HG03103 (cell line): ENCODE measurements at regions not wholly inside any gene's neighbourhood (a gene's known extent, or its start where the extent isn't known, plus 50 kb on each side); places are given as distances from the start of the nearest gene placed in this dataset.

Experiments used
- ATAC-seq: cut with Tn5 transposase; IDR thresholded peaks from one replicate; pipeline ENCODE4 v1.9.1; 2021; ENCODE audit warnings: low read depth; ENCODE audit not compliant: unreplicated experiment

- ATAC-seq = no peak
These were observed 94.6 kb upstream of the LRIG3 start for GRCh38 chr12:59014885-59015284.

- ATAC-seq = no peak
These were observed 90.6 kb upstream of the LRIG3 start for GRCh38 chr12:59010941-59011340.

DNA sequence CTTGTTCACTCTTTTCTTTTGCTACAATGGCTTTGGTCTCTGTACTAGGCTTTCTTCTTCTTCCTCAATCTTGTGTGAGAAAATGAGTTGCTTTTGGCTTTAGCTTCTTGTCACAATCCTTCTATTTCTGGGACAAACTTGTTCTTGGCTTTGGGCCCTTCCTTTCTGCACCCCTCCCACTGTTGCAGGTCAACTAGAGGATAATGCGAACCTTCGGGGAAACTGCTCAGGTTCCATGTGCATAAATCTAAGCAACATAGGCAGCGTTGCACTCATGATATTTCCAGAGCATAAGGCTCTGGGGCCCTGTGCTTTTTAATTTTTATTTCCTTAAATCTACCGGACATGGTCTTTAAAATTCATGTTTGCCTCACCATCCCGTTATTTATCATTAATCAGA lies 89.8 kb upstream of the LRIG3 start:
- no peak for ATAC-seq

DNA sequence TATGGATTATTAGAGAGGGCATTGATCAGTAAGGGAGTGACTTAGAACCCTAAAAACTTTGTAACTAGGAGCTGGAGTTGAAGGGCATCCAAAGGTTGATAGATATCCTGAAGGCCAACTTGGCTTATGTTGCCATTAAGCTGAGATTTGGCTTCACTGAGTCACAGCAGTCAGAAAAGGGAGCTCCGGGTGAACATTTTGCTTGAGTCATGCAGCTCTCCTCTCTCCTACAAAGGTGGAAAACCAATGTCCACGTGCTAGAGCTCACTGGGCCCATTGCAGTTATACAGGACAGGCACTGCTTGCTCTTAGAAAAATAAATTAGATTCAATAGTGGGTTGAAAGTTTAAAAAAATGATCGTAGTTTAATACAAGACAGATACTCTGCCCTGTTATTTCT lies 87.3 kb upstream of the LRIG3 start:
- no peak for ATAC-seq

- no peak for ATAC-seq
These were observed 85.1 kb upstream of the LRIG3 start for GRCh38 chr12:59005193-59005955.

DNA sequence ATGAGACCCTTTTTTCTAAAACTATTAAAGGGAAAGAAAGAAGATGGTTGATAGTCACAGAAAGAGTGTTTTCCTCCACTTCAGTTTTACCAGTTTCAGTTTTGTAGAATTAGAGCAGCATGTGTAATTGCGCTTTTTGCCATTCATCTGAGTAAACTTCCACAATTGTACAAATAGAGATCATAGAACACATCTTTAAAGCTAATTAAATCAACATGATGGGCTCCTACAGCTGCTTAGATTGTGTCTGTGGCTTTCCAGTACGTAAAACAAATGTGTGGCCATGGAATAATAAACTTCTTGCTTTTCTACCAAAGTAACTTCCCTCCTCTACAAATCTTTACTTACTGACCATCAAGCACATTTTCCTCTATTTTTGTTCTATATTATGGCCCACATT lies 84.2 kb upstream of the LRIG3 start:
- ATAC-seq = no peak

- ATAC-seq = no peak
These were observed 75.5 kb upstream of the LRIG3 start for GRCh38 chr12:58995666-58996363.

DNA sequence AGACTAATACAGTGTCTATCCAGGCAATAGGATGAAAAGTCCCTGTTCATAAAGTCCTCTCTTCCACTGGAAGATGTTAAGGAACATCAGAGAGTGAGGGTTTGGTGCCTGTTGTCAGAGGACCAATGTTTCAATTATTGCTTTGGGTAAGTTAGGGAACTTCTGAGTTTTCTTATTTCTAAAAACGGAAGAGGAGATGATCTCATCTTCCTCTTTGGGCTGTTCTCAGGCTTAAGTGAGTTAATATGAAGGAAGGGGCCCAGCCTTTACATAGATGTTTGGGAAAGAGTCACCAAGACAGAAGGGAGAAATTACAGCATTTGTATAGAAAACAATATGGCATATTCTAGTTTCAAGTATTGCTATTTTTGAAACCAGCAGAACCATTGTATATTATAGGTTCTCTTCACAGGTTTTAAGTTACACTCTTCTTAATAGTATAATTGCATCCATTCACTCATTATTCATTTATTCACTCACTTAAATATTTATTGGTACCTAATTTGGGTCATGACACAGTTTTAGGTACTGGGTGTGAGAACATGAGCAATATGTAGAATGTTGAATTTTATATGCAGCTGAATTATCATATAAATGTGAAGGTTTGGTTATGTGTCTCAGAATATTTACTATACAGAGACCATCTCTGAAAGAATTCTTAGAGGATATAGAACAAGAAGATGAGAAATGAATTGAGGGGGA lies 68.5 kb upstream of the LRIG3 start:
- ATAC-seq = no peak

DNA sequence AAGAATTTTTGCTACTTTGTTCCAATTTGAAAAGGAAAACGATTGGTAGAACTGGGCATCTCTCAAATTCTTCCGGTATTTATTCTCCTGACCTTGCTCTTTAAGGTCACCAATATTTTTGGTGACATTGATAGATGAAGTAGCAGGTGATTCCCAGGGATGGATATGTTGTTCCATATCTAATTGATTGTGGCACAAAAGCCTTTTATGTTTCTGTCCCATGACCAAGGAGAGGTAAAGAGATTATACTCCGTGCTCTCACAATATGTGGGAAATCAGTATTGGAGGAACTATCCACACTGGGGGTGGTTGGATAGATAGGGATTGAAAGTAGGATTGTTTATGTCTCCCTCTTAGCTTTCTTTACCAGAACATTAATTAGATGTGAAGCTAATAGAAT lies 61.7 kb upstream of the LRIG3 start:
- no peak for ATAC-seq

- no peak for ATAC-seq
These were observed 60.5 kb upstream of the LRIG3 start for GRCh38 chr12:58980768-58981167.

GRCh38 chr12:58978717-58979116 lies 58.4 kb upstream of the LRIG3 start:
- ATAC-seq = no peak

DNA sequence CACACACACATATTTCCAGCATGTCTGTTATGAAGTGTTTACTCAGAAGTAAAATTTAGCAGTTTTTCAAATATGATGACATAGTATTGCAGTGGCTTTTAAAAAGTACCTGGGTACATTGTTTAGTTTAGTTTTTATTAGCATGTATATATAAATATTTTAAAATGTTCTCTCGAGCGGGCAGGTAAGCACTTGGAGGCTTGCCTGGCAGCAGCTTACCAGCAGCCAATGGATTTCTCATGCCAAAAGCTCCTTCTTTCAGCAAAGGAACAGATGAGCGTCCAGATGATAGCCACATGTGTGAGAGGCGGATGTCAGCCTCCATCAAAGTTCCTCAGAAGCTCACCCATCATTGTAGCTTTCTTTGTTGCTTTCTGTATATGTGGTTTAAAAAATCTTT lies 57.2 kb upstream of the LRIG3 start:
- no peak for ATAC-seq

GRCh38 chr12:58976146-58976545 lies 55.8 kb upstream of the LRIG3 start:
- ATAC-seq = no peak
